SIG-M5 (cell line): ENCODE measurements at regions not wholly inside any gene's neighbourhood (a gene's known extent, or its start where the extent isn't known, plus 50 kb on each side); places are given as distances from the start of the nearest gene placed in this dataset.

Source experiments
- DNase-seq: peaks from one replicate; lab custom pipeline; 2025; lab: John Stamatoyannopoulos, UW

GRCh38 chr5:89989776-89990175, 419.8 kb downstream of the CETN3 start:
- DNase-seq = no peak

GRCh38 chr5:89988998-89989655, 420.4 kb downstream of the CETN3 start:
- no peak for DNase-seq

- no peak for DNase-seq
Measured at GRCh38 chr5:89988129-89988810, 421.3 kb downstream of the CETN3 start.

GRCh38 chr5:89983216-89983615, 426.3 kb downstream of the CETN3 start:
- no peak for DNase-seq

GRCh38 chr5:89981878-89982773, 427.4 kb downstream of the CETN3 start:
- no peak for DNase-seq

GRCh38 chr5:89981021-89981420, 428.5 kb downstream of the CETN3 start:
- DNase-seq = no peak

- no peak for DNase-seq
Measured at GRCh38 chr5:89973516-89973915, 436.0 kb downstream of the CETN3 start.

GRCh38 chr5:89972901-89973300, 436.7 kb downstream of the CETN3 start:
- DNase-seq = no peak

GRCh38 chr5:89968958-89969381, 440.6 kb downstream of the CETN3 start:
- DNase-seq = no peak

- no peak for DNase-seq
Measured at GRCh38 chr5:89967771-89968444, 441.6 kb downstream of the CETN3 start.

GRCh38 chr5:89956838-89957237, 452.7 kb downstream of the CETN3 start:
- DNase-seq = no peak

- no peak for DNase-seq
Measured at GRCh38 chr5:89954916-89955315, 454.6 kb downstream of the CETN3 start.

GRCh38 chr5:89951876-89952275, 457.7 kb downstream of the CETN3 start:
- no peak for DNase-seq

- no peak for DNase-seq
Measured at GRCh38 chr5:89950234-89950633, 459.3 kb downstream of the CETN3 start.

- DNase-seq = no peak
Measured at GRCh38 chr5:89948977-89949376, 460.6 kb downstream of the CETN3 start.

GRCh38 chr5:89946916-89947315, 462.6 kb downstream of the CETN3 start:
- no peak for DNase-seq

- no peak for DNase-seq
Measured at GRCh38 chr5:89946508-89946907, 463.0 kb downstream of the CETN3 start.

- no peak for DNase-seq
Measured at GRCh38 chr5:89942171-89942570, 467.4 kb downstream of the CETN3 start.

GRCh38 chr5:89936576-89936975, 473.0 kb downstream of the CETN3 start:
- no peak for DNase-seq

- no peak for DNase-seq
Measured at GRCh38 chr5:89934069-89934468, 475.5 kb downstream of the CETN3 start.

- DNase-seq = no peak
Measured at GRCh38 chr5:89932771-89933181, 476.8 kb downstream of the CETN3 start.
